Stomach smooth muscle (tissue), 2 donors: ENCODE measurements at regions not wholly inside any gene's neighbourhood (a gene's known extent, or its start where the extent isn't known, plus 50 kb on each side); places are given as distances from the start of the nearest gene placed in this dataset.

Source experiments
- H3K27ac ChIP-seq: one replicate; pipeline ENCODE4 v1.7.0; 2013; ENCODE audit warnings: mild to moderate bottlenecking, low read length, inconsistent platforms
- H3K27me3 ChIP-seq, 2 donors: one replicate each; pipeline ENCODE4 v1.7.0; 2013; ENCODE audit warnings: low read length in 2 of 2; ENCODE audit not compliant: insufficient read depth in 2 of 2, control insufficient read depth in 1 of 2
- H3K36me3 ChIP-seq, 2 donors: one replicate each; pipeline ENCODE4 v1.7.0; 2013; ENCODE audit warnings: low read length in 2 of 2; ENCODE audit not compliant: control insufficient read depth in 2 of 2, insufficient read depth in 2 of 2
- H3K4me1 ChIP-seq: one replicate; pipeline ENCODE4 v1.7.0; 2013; ENCODE audit warnings: low read length; ENCODE audit not compliant: control insufficient read depth, insufficient read depth
- H3K4me3 ChIP-seq, 2 donors: one replicate each; pipeline ENCODE4 v1.7.0; 2013; ENCODE audit warnings: low read length in 2 of 2
- H3K9ac ChIP-seq, 2 donors: one replicate each; pipeline ENCODE4 v1.7.0; 2013; ENCODE audit warnings: low read length in 2 of 2, mild to moderate bottlenecking in 1 of 2
- H3K9me3 ChIP-seq, 2 donors: one replicate each; pipeline ENCODE4 v1.7.0; 2013; ENCODE audit warnings: low read length in 2 of 2; ENCODE audit not compliant: control insufficient read depth in 2 of 2
- donor health status: healthy.
- donor health status: Pancreatic carcinoma.

DNA sequence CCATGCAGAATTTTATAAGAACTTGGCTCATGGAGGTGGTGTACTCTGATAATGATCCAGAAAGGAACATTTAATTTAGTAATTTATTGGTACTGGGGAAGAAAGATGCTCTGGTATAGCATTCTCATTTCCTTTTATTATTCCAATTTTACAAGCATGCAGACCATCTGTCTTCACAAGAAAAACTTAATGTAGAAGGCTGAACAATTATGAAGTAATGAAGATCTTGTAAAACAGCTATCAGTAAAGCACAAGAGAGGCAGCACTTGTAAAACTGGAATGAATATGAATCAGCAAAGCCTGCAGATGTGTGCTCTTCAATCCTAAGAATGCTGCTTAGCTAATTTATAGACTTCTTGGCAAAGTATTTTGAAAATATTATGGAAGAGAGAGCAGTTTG lies 300.0 kb downstream of the YTHDC2 start:
- no peak overlapping the region for H3K27ac ChIP-seq
- no peaks in the 10 kb centered on the region for H3K36me3 ChIP-seq
- H3K9ac ChIP-seq, result no peak overlapping the region
- H3K4me3 ChIP-seq, result no peak overlapping the region
- H3K9me3 ChIP-seq, result no peaks in the 10 kb centered on the region
- H3K27me3 ChIP-seq, result no peaks in the 10 kb centered on the region
- no peaks in the 10 kb centered on the region for H3K4me1 ChIP-seq

DNA sequence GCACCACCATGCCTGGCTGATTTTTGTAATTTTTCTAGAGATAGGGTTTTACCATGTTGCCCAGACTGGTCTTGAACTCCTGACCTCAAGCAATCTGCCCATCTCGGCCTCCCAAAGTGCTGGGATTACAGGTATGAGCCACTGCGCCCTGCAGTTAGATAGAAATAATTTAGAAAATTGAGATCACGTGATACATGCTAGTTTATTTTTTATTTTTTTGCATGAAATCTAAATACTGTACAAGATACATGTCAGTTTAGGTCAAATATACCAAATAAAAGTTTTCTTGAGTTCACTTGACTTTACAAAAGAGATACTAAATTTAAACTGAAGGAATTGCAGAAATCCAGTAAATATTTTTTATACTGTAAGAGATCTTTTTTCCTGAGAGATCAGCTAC lies 304.2 kb downstream of the YTHDC2 start:
- H3K4me3 ChIP-seq, result no peak overlapping the region
- H3K4me1 ChIP-seq, result no peaks in the 10 kb centered on the region
- no peaks in the 10 kb centered on the region for H3K27me3 ChIP-seq
- no peak overlapping the region for H3K27ac ChIP-seq
- H3K9me3 ChIP-seq, result no peaks in the 10 kb centered on the region
- H3K36me3 ChIP-seq, result no peaks in the 10 kb centered on the region
- H3K9ac ChIP-seq, result no peak overlapping the region

DNA sequence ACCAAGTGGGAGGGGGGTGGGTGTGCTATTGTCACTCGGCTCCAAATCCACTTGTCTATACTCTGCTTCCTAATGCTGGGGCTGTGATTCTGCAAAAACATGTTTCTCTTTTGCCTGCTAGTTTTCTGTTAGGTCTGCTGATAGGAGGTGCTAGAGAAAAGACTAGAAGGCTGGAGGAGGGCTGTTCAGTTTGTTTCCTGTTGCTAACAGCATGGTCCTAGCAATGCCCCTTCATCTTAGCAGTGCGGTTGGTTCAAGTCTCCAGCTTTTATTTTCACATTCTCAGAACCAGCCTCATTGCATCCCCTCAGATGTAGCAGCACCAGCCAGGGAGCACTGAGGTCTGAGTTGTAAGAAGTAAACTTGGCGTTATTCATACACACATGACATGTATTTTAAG lies 310.2 kb downstream of the YTHDC2 start:
- no peaks in the 10 kb centered on the region for H3K4me1 ChIP-seq
- no peaks in the 10 kb centered on the region for H3K36me3 ChIP-seq
- H3K27ac ChIP-seq, result no peak overlapping the region
- H3K4me3 ChIP-seq, result no peak overlapping the region
- H3K9ac ChIP-seq, result no peak overlapping the region
- H3K9me3 ChIP-seq, result no peaks in the 10 kb centered on the region
- no peaks in the 10 kb centered on the region for H3K27me3 ChIP-seq

DNA sequence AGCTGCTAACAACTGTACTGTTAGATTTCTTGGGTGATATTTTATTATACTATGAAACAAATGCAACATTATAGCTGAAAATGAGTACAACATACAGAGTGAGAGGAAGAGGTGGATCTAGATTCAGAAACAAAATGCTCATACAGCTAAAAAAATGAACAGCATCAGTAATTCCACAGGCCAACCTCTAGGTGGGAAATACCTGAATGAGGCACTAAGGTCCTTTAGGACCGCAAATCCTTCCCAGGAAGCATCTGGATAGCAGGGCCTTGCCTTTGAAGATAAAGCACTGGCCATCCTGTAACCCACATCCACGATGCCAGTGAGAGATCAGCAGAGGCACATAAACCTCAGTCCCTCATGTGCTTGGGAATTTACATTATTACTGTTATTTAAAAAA lies 310.8 kb downstream of the YTHDC2 start:
- H3K27me3 ChIP-seq, result no peaks in the 10 kb centered on the region
- H3K27ac ChIP-seq, result no peak overlapping the region
- no peaks in the 10 kb centered on the region for H3K36me3 ChIP-seq
- H3K9me3 ChIP-seq, result no peaks in the 10 kb centered on the region
- H3K4me3 ChIP-seq, result no peak overlapping the region
- H3K9ac ChIP-seq, result no peak overlapping the region
- H3K4me1 ChIP-seq, result no peaks in the 10 kb centered on the region

DNA sequence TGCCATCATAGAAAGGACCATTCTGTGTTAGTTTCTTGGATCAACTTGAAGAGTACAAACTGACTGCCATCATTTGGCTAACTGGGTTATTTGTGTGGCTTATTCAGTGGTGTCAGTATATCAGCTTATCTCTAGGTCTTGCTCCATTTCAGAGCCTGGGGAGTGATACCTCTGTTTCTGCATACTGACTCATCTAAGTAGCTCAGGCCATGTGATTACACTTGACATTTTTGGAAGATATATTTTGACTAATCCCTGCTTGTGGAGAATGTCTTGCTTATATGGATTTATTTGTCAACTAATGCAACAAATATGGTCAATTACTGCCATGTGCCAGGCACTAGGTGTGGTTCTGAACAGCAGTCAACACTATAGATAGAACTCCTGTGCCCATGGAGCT lies 311.7 kb downstream of the YTHDC2 start:
- Histone ChIP-seq H3K27me3 (no peaks in the 10 kb centered on the region), H3K9ac (no peak overlapping the region)

DNA sequence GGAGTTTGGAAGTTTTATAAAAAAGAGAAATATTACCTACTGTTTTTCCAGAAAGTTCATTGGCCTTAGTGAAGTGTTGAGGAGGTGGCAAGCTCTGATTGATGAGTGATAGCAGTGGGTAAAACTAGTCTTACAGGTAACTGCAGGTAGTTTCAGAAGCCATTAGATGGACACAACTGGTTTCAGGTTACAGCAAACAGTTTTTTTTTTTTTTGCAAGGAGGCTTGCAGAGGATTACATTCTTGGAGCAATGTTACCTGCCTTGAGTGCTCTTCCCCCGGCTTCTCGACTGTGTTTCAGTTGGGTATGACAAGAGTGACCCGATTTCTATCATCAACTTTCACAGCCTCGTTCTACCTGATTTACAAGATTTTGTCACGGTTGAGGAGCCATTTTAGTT lies 333.4 kb downstream of the YTHDC2 start:
- Histone ChIP-seq H3K9me3 (no peaks in the 10 kb centered on the region), H3K27me3 (no peaks in the 10 kb centered on the region), H3K4me3 (no peak overlapping the region), H3K36me3 (no peaks in the 10 kb centered on the region), H3K4me1 (no peaks in the 10 kb centered on the region), H3K9ac (no peak overlapping the region), H3K27ac (no peak overlapping the region)

More for the DNA sequence above, 311.7 kb downstream of the YTHDC2 start:
- Histone ChIP-seq H3K4me3 (no peak overlapping the region), H3K36me3 (no peaks in the 10 kb centered on the region), H3K9me3 (no peaks in the 10 kb centered on the region), H3K4me1 (no peaks in the 10 kb centered on the region), H3K27ac (no peak overlapping the region)

DNA sequence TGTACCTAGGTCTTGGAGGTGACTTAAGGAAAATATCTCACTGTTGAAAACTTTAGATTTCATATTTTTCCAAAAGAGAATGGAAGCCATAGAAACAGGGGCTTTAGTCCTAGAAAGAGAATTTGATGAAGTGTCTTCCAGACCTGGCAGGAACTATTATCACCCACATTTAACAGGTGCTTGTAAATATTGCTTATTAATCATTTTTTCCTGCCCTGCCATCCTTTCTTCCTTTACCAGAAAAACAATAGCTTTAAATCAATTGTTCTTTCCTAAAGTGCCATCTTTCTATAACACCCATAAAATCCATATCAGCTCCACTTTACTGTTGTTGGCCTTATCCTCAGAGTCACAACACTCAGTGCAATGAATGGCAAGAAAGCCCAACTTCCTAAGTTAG lies 350.9 kb downstream of the YTHDC2 start:
- Histone ChIP-seq H3K27me3 (peaks cover 0 to under 1% of the 10 kb centered on the region in 2 donors), H3K4me3 (no peak overlapping the region), H3K36me3 (no peaks in the 10 kb centered on the region), H3K9ac (no peak overlapping the region), H3K9me3 (no peaks in the 10 kb centered on the region), H3K4me1 (no peaks in the 10 kb centered on the region), H3K27ac (no peak overlapping the region)

DNA sequence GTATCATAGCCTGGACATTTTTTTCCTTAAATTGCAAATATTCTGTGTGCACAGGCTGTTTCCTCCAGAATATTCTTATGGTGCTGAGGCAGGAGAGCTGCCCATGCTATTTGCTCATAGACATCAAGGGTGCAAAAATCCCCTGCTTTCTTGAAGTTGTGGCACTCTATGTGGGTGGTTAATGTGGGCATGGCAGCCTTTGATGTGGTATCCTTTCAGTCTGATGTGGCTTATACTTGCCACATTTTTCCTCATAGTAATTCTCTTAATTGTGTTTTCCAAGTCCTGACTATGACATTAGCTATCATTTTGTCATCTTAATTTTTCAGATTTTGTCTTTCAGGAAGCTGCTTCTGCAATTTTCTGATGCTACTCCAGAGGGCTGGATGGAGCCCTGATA lies 353.3 kb downstream of the YTHDC2 start:
- Histone ChIP-seq H3K36me3 (no peaks in the 10 kb centered on the region), H3K4me3 (no peak overlapping the region), H3K9me3 (no peaks in the 10 kb centered on the region), H3K27me3 (peaks cover 0 to 4% of the 10 kb centered on the region in 2 donors), H3K4me1 (no peaks in the 10 kb centered on the region), H3K9ac (no peak overlapping the region), H3K27ac (no peak overlapping the region)

DNA sequence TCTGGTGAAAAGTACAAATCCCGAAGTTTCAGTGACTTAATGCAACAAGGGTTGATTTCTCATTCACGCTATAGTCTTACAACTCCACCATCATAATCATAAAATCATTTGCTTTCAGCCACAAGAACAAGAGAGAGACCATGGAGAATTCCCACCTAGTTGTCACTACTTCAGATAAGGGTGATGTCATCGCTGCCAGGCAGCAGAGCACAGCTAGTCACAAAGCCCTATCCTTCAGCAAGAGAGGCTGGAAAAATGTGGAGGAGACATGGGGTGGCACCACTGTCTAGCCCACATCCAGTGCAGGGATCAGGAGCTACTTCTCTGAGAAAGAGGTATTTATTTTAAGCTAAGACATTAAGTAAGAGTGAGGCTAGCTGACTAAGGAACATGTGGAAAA lies 356.1 kb downstream of the YTHDC2 start:
- H3K9ac ChIP-seq, result no peak overlapping the region
- peaks cover 0 to 4% of the 10 kb centered on the region in 2 donors for H3K27me3 ChIP-seq
- H3K27ac ChIP-seq, result no peak overlapping the region
- no peak overlapping the region for H3K4me3 ChIP-seq
- H3K4me1 ChIP-seq, result no peaks in the 10 kb centered on the region
- H3K9me3 ChIP-seq, result no peaks in the 10 kb centered on the region
- no peaks in the 10 kb centered on the region for H3K36me3 ChIP-seq

DNA sequence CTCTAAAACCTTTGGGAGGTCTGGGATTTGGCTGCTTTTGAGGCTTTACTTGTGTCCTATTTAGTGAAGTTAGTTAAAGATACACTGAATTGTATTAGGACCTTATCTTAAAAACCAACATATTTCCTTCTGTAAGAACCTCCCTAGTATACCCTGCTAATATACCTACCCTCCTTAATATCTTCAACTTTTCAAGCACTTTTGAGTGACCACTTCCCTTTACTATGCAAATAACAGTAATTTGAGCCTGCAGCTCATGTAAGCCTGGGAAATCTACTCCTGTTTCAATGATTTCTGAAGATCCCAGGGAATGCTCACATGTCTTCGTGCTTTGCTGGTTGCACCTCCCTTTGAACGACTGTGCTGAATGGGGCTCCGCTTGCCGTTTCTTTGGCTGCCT lies 358.5 kb downstream of the YTHDC2 start:
- Histone ChIP-seq H3K4me1 (no peaks in the 10 kb centered on the region), H3K9ac (no peak overlapping the region), H3K9me3 (no peaks in the 10 kb centered on the region), H3K4me3 (no peak overlapping the region), H3K36me3 (no peaks in the 10 kb centered on the region), H3K27ac (no peak overlapping the region), H3K27me3 (peaks cover 0 to 4% of the 10 kb centered on the region in 2 donors)

DNA sequence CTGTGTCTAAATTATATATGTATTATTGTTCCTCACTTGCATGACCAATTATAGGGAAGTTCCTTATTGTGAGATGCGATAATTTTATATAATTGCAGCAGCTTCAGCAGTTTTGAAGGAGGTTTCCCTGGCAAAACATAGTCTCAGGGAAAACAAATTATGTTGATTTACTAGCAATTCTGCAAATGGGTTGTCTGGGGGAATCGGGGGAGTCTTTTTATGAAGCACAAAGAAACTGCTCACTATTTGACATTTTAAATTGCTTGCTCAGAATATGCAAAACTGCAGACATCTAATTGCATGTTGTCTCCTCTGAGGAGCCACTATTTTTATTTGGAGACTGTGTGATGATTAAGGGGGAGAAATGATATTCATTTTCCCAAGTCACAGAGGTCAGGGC lies 361.6 kb downstream of the YTHDC2 start:
- H3K9ac ChIP-seq, result no peak overlapping the region
- H3K9me3 ChIP-seq, result no peaks in the 10 kb centered on the region
- no peak overlapping the region for H3K27ac ChIP-seq
- no peaks in the 10 kb centered on the region for H3K4me1 ChIP-seq
- no peak overlapping the region for H3K4me3 ChIP-seq
- H3K27me3 ChIP-seq, result no peaks in the 10 kb centered on the region
- no peaks in the 10 kb centered on the region for H3K36me3 ChIP-seq

DNA sequence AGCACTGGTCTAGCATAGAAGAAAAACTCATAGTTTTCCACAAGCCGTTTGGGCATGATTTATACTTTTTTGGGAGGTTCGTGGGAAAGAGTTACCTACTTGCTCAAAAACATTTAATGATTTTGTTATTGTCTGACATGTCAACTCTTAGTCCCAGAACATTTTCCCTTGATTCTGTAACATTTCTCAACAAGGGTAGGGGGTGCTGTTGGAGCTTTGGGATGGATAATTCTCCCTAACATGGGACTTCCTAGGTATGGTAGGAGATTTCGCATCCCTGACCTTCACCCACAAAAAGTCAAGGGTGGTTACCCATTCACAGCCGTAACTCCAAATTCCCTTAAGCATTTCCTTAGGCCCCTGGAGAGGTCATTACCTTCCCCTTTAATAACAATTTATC lies 378.0 kb downstream of the YTHDC2 start:
- no peaks in the 10 kb centered on the region for H3K36me3 ChIP-seq
- H3K27me3 ChIP-seq, result no peaks in the 10 kb centered on the region
- H3K4me1 ChIP-seq, result no peaks in the 10 kb centered on the region
- H3K9ac ChIP-seq, result no peak overlapping the region
- no peak overlapping the region for H3K4me3 ChIP-seq
- no peak overlapping the region for H3K27ac ChIP-seq
- H3K9me3 ChIP-seq, result no peaks in the 10 kb centered on the region
